ENCODE measurements at regions not wholly inside any gene's neighbourhood (a gene's known extent, or its start where the extent isn't known, plus 50 kb on each side); places are given as distances from the start of the nearest gene placed in this dataset.

DNA sequence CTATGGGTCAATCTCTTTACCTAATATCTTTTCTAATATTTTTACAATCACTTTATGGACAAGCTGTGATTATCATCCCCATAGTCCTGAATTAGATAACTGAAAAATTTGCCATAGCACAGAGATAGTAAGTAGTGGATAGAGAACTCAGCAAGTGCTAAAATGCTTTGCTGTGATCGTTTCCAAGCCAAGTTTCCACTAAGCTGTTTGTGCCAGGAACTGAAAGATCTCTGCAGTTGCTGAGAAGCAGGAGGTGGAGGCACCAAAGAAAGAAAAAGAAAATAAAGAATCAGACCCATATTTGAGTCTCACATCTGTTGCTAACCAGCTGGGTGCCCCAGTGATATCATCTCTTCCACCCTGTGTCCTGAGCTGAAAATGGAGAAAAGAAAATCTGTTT lies 605.6 kb upstream of the BOD1L1 start:
- H3K4me3 ChIP-seq (ENCODE audit: control insufficient read depth, low read depth, low read length) = no peak overlapping the region
- no peak for DNase-seq (ENCODE audit: low read depth)
- TF ChIP-seq CTCF (conservative IDR thresholded peaks at IDR 0.05; ENCODE audit: control insufficient read depth, insufficient read depth, low read depth, low read length) = no peak

- TF ChIP-seq CTCF (conservative IDR thresholded peaks at IDR 0.05; ENCODE audit: control insufficient read depth, insufficient read depth, low read depth, low read length) = no peak
- no peak overlapping the region for H3K4me3 ChIP-seq (ENCODE audit: control insufficient read depth, low read depth, low read length)
- peak; percentile 11 for DNase-seq (ENCODE audit: low read depth)
Measured at GRCh38 chr4:14234307-14234706, 606.8 kb upstream of the BOD1L1 start.

DNA sequence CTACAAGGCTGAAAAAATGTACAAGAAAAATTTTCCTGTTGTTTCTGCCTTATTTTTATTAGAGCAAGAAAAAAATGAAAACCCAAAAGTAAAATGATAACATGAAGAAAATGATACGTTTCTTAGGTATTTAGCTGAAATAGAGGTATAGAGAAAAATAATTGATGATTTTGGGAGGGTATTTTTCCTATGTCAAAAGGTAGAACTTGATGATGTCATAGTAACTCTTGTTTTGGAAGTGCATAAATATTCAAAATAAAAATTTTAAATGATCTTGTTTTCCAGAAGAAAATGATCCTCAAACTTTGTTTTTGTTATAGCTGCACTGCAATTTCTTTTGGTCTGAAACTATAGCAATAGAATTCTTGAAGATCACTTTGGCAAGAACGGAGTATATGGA lies 608.8 kb upstream of the BOD1L1 start:
- no peak for TF ChIP-seq CTCF (conservative IDR thresholded peaks at IDR 0.05; ENCODE audit: control insufficient read depth, insufficient read depth, low read depth, low read length)
- H3K4me3 ChIP-seq (ENCODE audit: control insufficient read depth, low read depth, low read length) = no peak overlapping the region
- no peak for DNase-seq (ENCODE audit: low read depth)

GRCh38 chr4:14237911-14238310 lies 610.4 kb upstream of the BOD1L1 start:
- DNase-seq (ENCODE audit: low read depth) = peak; percentile 7
- no peak overlapping the region for H3K4me3 ChIP-seq (ENCODE audit: control insufficient read depth, low read depth, low read length)
- no peak for TF ChIP-seq CTCF (conservative IDR thresholded peaks at IDR 0.05; ENCODE audit: control insufficient read depth, insufficient read depth, low read depth, low read length)

DNA sequence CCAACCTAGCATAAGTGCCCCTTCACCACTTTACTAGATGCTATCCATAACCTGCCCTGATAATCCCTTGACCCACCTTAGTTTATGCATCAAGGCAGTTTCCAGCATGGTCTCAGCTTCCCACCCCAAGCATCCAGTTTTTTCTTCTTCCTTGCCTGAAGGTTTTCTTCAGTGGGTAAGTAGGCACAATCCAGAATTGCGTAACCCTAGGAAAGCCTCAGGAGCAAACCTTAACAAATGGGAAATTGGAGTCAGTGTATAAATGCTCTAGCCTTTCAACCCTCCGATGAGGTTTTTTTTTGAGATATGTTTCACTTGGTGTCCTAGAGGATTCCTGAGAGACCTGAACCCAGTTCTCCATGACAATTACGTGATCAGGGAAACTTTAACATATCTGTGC lies 614.0 kb upstream of the BOD1L1 start:
- no peak for DNase-seq (ENCODE audit: low read depth)
- TF ChIP-seq CTCF (conservative IDR thresholded peaks at IDR 0.05; ENCODE audit: control insufficient read depth, insufficient read depth, low read depth, low read length) = no peak
- H3K4me3 ChIP-seq (ENCODE audit: control insufficient read depth, low read depth, low read length) = no peak overlapping the region

- TF ChIP-seq CTCF (conservative IDR thresholded peaks at IDR 0.05; ENCODE audit: control insufficient read depth, insufficient read depth, low read depth, low read length) = no peak
- H3K4me3 ChIP-seq (ENCODE audit: control insufficient read depth, low read depth, low read length) = no peak overlapping the region
- no peak for DNase-seq (ENCODE audit: low read depth)
Measured at GRCh38 chr4:14247767-14248166, 620.2 kb upstream of the BOD1L1 start.

GRCh38 chr4:14249226-14249625 lies 621.7 kb upstream of the BOD1L1 start:
- DNase-seq (ENCODE audit: low read depth) = no peak
- no peak for TF ChIP-seq CTCF (conservative IDR thresholded peaks at IDR 0.05; ENCODE audit: control insufficient read depth, insufficient read depth, low read depth, low read length)
- H3K4me3 ChIP-seq (ENCODE audit: control insufficient read depth, low read depth, low read length) = no peak overlapping the region

Data from fibroblast of mammary gland (primary cell).